LoVo (cell line): ENCODE measurements at regions not wholly inside any gene's neighbourhood (a gene's known extent, or its start where the extent isn't known, plus 50 kb on each side); places are given as distances from the start of the nearest gene placed in this dataset.

Source experiments
- DNase-seq: peaks from one replicate; pipeline ENCODE4 v3.0.0-alpha.2; 2016; ENCODE audit warnings: low spot score

GRCh38 chr11:15379483-15379882 is 264.8 kb downstream of the INSC start:
- no peak for DNase-seq

DNA sequence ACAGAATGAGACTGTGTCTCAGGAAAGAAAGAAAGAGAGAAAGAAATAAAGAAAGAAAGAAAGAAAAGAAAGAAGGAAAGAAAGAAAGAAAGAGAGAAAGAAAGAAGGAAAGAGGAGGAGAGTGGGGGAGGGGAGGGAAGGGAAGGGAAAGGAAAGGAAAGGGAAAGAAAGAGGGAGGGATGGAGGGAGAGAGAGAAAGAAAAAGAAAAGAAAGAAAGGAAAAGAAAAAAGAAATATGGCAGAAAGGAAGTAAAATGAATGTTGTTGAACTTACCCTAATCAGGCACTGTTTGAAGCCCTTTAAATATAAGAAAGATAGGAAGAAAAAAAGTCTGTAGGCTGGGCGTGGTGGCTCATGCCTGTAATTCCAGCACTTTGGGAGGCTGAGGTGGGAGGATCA is 276.1 kb downstream of the INSC start:
- DNase-seq: no peak

- DNase-seq: no peak
These were observed 282.1 kb downstream of the INSC start for GRCh38 chr11:15396778-15397177.

DNA sequence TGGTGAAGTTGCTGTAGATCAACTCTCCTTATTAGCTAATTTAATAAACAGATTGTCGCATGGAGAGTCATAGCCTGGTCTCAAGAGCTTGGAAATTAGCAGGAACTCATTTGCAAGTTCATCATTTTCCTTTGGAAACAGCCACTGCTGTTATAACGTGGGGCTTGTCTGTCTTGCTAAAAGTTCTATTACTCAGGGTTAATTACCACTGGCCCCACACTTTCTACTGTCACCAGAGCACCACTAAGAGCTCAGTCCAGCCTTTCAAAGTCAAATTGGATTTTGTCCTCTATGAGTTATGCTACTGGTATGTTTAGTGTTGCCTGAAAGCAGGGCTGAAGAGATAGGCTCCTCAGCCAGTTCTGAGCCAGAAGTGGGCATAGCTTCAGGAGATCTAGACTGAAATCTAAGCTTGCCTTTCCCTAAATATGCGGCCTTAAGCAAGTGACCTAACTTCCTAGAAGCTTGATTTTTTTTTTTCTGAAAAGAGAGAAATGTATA is 292.2 kb downstream of the INSC start:
- no peak for DNase-seq

GRCh38 chr11:15412054-15412453 is 297.3 kb downstream of the INSC start:
- no peak for DNase-seq

DNA sequence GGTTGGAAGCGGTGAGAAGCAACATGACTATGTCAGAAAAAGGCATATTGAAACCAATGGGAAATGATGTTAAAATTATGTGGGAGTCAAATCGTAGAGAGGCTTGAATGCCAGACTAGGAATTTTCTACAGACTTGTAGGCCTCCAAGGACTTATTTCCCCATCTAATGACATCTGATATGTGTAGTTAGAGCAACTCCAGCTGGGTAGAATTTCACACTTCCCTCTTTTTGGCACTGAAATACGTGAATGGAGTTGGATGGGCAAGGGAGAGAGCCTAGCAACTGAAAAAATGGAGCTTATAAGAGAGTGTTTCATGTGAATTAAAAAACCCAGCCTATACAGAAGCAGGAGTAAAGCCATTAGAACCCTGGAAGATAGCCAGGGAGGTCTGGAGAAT is 304.2 kb downstream of the INSC start:
- DNase-seq: no peak

DNA sequence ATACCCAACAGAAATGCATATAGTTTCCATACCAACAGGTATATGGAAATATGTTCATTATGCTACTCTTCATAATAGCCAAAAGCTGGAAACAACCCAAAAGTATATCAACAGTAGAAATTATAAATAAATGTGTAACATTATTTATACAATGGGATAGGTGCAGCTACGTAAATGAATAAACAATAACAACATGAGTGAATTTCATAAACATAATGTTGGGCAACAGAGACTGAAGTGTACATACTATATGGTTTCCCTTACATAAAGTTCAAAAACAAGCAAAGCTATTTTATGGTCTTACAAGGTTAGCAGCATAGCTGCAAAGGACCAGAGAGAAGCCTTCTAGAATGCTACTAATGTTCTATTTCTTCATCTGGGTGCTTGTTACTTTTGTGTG is 305.0 kb downstream of the INSC start:
- DNase-seq: no peak

GRCh38 chr11:15430381-15430780 is 315.7 kb downstream of the INSC start:
- DNase-seq: no peak

DNA sequence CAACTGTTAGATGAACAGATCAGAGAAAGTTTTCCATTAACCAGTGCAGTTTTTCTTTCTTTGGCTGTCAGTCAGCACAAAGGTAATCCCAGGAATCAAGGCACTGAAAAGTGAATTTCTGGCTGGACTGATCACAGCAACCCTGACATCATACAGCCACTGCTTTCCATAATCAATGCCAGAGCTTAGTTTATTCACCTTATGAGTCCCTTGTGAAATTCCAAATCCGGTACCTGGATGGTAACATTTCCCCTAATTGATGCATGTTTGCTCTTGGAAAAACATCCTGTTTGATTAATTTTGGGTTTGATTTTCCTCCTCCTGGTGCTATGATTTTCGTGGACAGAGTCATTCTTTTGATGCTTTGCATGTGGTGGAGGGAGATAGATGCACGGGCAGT is 319.8 kb downstream of the INSC start:
- no peak for DNase-seq

GRCh38 chr11:15446315-15446714 is 331.6 kb downstream of the INSC start:
- no peak for DNase-seq

DNA sequence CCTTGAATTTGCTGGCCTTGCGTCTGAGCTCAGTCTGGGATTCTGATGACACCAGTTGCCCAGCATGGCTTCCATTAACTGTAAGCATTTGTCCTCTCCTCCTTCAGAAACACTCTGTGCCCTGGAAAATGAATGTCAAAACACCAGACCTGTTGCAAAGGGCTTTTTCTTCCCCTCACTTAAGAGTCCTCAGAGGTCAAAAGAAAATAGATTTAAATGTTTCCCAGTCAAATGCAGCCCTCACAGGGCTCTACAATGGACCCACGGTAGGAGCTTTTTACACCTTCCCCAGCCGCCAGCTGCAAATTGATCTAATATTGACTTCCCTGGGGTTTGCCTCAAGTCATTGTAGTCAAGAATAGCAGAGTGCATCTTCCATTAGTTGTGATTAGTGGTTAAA is 332.2 kb downstream of the INSC start:
- DNase-seq: no peak

DNA sequence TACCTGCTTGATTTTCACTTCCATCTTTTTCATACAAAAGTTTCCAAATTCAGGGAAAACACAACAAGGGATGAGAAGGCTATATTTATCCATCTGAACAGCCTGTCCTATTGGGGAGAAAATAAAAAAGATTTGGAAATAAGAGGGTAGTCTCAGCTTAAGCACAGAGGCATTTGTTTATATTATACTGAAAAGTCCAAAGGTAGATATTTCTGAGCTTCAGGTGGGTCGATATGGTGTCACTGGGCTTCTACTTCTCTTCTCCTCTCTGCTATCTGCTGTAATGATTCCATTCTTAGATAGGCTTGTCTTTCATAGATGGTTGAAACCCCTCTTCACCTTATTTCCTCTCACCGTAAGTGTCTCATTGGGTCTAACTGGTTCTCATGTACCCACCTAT is 337.0 kb downstream of the INSC start:
- no peak for DNase-seq

- DNase-seq: no peak
These were observed 338.6 kb downstream of the INSC start for GRCh38 chr11:15453211-15453765.

DNA sequence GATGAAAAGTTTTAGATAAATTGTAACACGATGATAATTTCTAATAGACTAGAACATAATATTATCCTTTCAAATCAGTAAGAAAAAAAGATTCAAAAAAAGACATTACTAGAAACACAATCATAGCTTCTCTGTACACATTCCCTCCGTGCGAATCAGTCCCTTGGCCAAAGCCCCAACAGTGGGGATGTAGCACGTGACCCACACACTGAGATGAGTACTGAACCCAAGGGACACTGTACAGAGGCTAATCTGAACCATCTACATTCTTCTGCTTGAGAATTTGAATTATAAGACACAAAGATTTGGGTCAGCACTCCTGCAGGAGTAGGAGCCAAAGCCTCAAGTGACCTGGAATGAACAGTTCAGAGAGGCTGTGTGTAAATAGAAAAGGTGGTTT is 353.7 kb downstream of the INSC start:
- DNase-seq: no peak

DNA sequence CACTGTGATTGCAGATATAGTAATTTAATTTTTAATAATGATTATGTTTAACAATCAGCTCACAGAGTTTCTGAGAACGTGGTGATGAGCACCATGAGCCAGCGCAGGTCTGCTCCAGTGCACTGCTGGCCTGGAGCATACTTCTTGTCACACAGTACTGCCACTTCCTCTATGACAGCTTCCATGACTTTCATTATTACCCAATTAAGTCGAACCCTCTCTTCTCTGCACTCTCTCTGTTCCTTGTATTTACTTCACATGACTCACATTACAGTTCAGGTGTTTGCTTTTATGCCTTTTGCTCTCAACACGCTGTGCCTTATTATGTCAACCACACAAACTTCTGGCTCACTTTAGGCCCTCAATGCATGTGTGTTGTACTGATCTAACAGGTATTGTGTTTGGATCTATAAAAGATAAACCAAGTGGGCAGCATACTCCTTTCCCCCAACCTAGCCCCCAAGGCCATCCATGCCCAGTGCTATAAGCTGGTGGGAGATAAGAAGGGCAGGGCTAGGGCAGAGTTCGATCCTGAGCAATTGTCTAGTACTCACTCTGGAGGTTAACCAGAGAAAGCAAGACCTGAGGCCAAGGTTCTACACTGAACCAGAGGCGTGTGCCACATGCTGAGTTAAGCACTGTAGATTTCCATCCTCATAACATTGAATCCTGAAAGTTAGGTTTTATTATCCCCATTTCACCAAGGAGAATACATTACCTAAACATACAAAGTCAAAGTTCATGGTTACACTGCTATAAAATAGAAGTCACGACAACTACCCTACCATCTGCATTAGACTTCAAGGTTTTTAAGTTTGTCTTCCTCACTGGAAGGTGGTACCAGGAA is 356.5 kb downstream of the INSC start:
- peak; percentile 9 for DNase-seq

DNA sequence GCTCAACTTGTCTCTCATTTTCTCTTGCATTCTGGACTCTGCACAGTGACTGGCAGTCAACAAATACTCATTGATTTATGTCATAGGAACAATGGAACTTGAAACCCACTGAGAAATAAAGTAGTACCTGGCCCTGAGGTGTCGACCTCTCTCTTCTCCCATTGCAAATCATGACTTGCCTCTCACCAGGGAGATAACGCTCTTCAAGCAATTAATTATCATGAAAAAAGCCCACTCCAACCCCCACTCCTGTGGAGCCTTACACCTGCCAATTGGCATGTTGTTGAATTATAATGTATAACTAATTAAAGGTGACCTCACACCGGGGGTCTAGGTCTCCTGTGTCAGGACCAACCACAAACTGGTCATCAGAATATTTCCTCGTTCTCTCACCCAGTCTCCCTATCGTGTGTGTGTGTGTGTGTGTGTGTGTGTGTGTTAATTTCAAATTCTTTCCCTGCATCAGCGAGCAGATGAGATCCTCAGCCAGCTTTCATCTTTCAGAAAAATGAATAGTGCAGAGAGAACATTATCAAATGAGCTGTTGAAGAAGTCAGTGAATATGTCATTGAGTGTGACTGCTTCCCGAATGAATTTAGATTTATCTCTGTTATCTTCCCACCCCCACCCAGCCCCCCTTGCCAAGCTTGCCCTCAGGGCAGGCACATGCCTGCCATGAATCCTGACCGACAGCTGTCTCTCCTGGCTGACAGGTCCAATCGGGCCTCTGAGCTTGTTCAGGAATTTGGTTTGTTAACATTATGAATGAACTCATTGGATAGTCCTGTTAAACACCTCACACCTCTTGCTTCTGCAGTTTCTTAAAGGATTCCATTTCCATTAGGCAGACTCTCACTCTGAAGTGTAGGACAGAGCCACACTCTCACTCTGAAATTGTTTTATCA is 357.4 kb downstream of the INSC start:
- DNase-seq: no peak

DNA sequence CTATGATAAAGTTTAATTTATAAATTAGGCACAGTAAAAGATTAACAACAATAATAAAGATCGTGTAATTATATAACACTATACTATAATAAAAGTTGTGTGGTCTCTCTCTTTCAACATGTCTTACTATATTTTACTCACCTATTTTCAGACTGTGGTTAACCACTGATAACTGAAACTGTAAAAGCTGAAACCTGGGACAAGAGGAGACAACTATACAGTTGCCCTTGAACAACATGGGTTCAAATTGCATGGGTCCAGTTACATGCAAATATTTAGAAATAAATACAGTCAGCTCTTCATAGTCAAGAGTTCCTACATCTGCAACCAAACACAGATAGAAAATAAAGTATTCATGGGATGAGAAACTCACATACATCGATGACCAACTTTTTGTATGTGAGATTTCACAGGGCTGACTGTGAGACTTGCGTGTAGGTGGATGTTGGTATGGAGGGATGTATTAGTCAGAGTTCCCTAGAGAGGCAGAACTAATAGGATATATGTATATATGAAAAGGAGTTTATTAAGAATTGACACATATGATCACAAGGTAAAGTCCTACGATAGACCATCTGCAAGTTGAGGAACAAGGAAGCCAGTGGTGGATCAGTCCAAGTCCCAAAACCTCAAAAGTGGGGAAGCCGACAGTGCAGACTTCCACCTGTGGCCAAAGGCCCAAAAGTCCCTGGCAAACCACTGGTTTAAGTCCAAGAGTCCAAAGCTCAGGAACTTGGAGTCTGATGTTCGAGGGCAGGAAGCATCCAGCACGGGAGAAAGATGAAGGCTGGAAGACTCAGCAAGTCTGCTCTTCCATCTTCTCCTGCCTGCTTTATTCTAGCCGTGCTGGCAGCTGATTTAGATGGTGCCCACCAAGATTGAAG is 359.5 kb downstream of the INSC start:
- no peak for DNase-seq

- DNase-seq: no peak
These were observed 361.7 kb downstream of the INSC start for GRCh38 chr11:15476371-15476917.

- no peak for DNase-seq
These were observed 367.1 kb downstream of the INSC start for GRCh38 chr11:15481871-15482270.

DNA sequence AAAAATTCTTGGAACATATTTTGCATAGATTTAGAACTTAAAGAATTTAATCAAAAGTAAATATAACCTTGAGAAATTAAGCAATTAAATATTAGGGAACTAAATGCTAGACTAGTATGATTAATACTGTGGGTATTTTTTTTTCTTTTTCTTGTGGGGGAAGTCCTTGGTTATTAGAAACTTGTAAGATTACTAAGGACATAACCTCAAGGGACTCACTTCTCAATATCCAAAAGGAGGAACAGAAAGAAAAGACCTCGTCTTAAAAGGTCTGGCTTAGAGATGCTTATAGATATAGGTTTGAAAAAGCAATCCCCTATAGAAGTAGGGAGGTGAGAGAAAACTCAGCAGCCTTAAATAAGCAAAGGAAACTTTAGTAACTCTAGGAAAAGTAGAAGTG is 368.5 kb downstream of the INSC start:
- no peak for DNase-seq

DNA sequence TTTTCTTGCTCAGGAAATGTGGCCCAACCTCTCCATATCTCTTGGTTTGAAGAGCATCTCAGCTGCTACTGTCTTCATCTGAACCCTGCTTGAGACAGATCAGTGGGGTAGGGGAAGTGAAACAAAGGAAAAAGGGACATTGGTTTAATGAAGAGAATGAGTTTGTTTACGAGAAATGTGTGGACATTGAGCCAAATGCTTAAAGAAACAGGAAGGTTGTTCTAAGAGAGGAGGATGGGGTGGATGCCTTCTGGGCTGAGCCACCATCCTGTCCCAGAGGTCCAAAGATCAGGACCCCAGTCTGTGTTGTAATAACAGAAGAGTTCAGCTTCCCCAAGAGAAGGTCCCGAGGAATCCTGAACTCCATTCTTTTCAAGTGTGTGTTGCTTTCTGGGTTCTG is 369.7 kb downstream of the INSC start:
- DNase-seq: no peak
